ENCODE measurements at regions not wholly inside any gene's neighbourhood (a gene's known extent, or its start where the extent isn't known, plus 50 kb on each side); places are given as distances from the start of the nearest gene placed in this dataset.

- TF ChIP-seq POLR2AphosphoS5 (IDR thresholded peaks at IDR 0.05; ENCODE audit: borderline replicate concordance, low read depth, low read length) (no peak; the same call in 1 of the 2 replicates), EZH2 (IDR thresholded peaks at IDR 0.05) (no peak)
These were observed 385.5 kb upstream of the SLC30A5 start for GRCh38 chr5:68708156-68708841.
